ENCODE measurements at regions not wholly inside any gene's neighbourhood (a gene's known extent, or its start where the extent isn't known, plus 50 kb on each side); places are given as distances from the start of the nearest gene placed in this dataset.

GRCh38 chr18:54035927-54036326 is 188.5 kb downstream of the MBD2 start:
- Histone ChIP-seq H3K9me3 (no peaks in the 10 kb centered on the region), H3K4me1 (no peaks in the 10 kb centered on the region), H3K9ac (ENCODE audit: low read depth in 2 of 2, low read length in 2 of 2) (no peak overlapping the region), H3K27ac (no peak overlapping the region), H3K27me3 (no peaks in the 10 kb centered on the region), H3K4me3 (no peak overlapping the region), H3K36me3 (no peaks in the 10 kb centered on the region)
- intact Hi-C loops (cut with DNase I): no loop called here
- DNase-seq: no peak
- no peak for TF ChIP-seq CTCF (IDR thresholded peaks at IDR 0.05)

- H3K36me3 ChIP-seq: no peaks in the 10 kb centered on the region
- no peaks in the 10 kb centered on the region for H3K4me1 ChIP-seq
- TF ChIP-seq CTCF (IDR thresholded peaks at IDR 0.05): no peak
- intact Hi-C loops (cut with DNase I): no loop called here
- no peaks in the 10 kb centered on the region for H3K9me3 ChIP-seq
- H3K4me3 ChIP-seq: no peak overlapping the region
- H3K9ac ChIP-seq (ENCODE audit: low read depth in 2 of 2, low read length in 2 of 2): no peak overlapping the region
- H3K27me3 ChIP-seq: no peaks in the 10 kb centered on the region
- no peak overlapping the region for H3K27ac ChIP-seq
- DNase-seq: no peak
Measured at GRCh38 chr18:54033052-54033451, 191.4 kb downstream of the MBD2 start.

GRCh38 chr18:54032412-54032811 is 192.1 kb downstream of the MBD2 start:
- Histone ChIP-seq H3K27ac (no peak overlapping the region), H3K9ac (ENCODE audit: low read depth in 2 of 2, low read length in 2 of 2) (no peak overlapping the region), H3K27me3 (no peaks in the 10 kb centered on the region), H3K4me1 (no peaks in the 10 kb centered on the region), H3K9me3 (no peaks in the 10 kb centered on the region), H3K4me3 (no peak overlapping the region), H3K36me3 (no peaks in the 10 kb centered on the region)
- TF ChIP-seq CTCF (IDR thresholded peaks at IDR 0.05): no peak
- DNase-seq: no peak
- intact Hi-C loops (cut with DNase I): no loop called here

GRCh38 chr18:54031243-54031642 is 193.2 kb downstream of the MBD2 start:
- Histone ChIP-seq H3K4me1 (no peaks in the 10 kb centered on the region), H3K9me3 (no peaks in the 10 kb centered on the region), H3K36me3 (no peaks in the 10 kb centered on the region), H3K9ac (ENCODE audit: low read depth in 2 of 2, low read length in 2 of 2) (no peak overlapping the region), H3K27ac (no peak overlapping the region), H3K27me3 (no peaks in the 10 kb centered on the region), H3K4me3 (no peak overlapping the region)
- no peak for TF ChIP-seq CTCF (IDR thresholded peaks at IDR 0.05)
- no peak for DNase-seq
- intact Hi-C loops (cut with DNase I): no loop called here

GRCh38 chr18:54030434-54030833 is 194.0 kb downstream of the MBD2 start:
- DNase-seq: no peak
- no peaks in the 10 kb centered on the region for H3K27me3 ChIP-seq
- TF ChIP-seq CTCF (IDR thresholded peaks at IDR 0.05): no peak
- H3K9ac ChIP-seq (ENCODE audit: low read depth in 2 of 2, low read length in 2 of 2): no peak overlapping the region
- no peaks in the 10 kb centered on the region for H3K9me3 ChIP-seq
- no peak overlapping the region for H3K27ac ChIP-seq
- no peaks in the 10 kb centered on the region for H3K4me1 ChIP-seq
- intact Hi-C loops (cut with DNase I): no loop called here
- H3K36me3 ChIP-seq: no peaks in the 10 kb centered on the region
- H3K4me3 ChIP-seq: no peak overlapping the region

- no peak overlapping the region for H3K27ac ChIP-seq
- no peak for DNase-seq
- no peaks in the 10 kb centered on the region for H3K9me3 ChIP-seq
- intact Hi-C loops (cut with DNase I): no loop called here
- no peak for TF ChIP-seq CTCF (IDR thresholded peaks at IDR 0.05)
- no peak overlapping the region for H3K9ac ChIP-seq (ENCODE audit: low read depth in 2 of 2, low read length in 2 of 2)
- no peak overlapping the region for H3K4me3 ChIP-seq
- H3K27me3 ChIP-seq: no peaks in the 10 kb centered on the region
- H3K36me3 ChIP-seq: no peaks in the 10 kb centered on the region
- no peaks in the 10 kb centered on the region for H3K4me1 ChIP-seq
Measured at GRCh38 chr18:54023471-54023870, 201.0 kb downstream of the MBD2 start.

Data from colonic mucosa (tissue), 4 donors.